ENCODE measurements at regions not wholly inside any gene's neighbourhood (a gene's known extent, or its start where the extent isn't known, plus 50 kb on each side); places are given as distances from the start of the nearest gene placed in this dataset.

DNA sequence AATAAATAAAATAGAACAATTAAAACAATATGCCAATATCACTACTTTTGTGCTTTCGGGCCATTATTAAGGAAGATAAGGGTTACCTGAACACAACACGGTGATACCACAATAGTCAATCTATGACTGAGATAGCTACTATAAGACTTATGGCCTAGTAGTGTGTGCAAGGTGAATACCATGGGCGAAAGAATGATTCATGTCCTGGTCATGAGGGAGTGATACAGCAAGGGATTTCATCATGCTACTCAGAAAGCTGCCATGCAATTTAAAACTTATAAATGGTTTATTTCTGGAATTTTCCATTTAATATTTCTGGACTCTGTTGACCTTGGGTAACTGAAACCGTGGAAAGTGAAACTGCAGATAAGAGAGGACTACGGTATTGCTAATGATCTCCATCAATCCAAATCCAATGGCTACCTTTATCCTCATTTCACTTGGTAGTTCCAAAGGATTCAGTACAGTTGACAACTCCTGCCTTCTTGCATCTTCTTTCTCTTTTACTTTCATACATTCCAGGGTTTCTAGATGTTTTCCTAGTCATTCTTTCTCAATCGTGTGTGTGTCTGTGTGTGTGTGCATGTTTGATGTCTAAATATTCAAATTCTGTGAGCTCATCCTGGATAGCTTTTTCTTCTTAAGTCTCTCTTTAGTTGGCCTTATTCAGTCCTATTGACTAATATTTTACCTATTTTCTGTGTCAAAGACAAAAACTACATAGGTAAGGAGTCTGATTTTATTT lies 100.5 kb upstream of the MAGI2 start:
- no TSS peak for BruUV-seq (replicated peaks)
- no peak overlapping the region for H2AFZ ChIP-seq (ENCODE audit: control insufficient read depth, low read depth, low read length)
- no peaks in the 10 kb centered on the region for H3K36me3 ChIP-seq (ENCODE audit: control insufficient read depth in 2 of 2, insufficient read depth in 2 of 2, low read length in 1 of 2)
- no peak overlapping the region for H3K4me2 ChIP-seq (ENCODE audit: control insufficient read depth, insufficient read depth)
- H3K9ac ChIP-seq (ENCODE audit: control insufficient read depth, insufficient read depth, low read length): no peak overlapping the region
- no peak for FAIRE-seq
- in situ Hi-C loops (cut with MboI): no loop called here
- DNase-seq (ENCODE audit: low read depth, low spot score): no peak
- no peak overlapping the region for H3K4me3 ChIP-seq
- TF ChIP-seq BACH1 (IDR thresholded peaks at IDR 0.05; ENCODE audit: borderline replicate concordance) (no peak), NR2F1 (conservative IDR thresholded peaks at IDR 0.05) (no peak), CBX5 (IDR thresholded peaks at IDR 0.05; ENCODE audit: low read depth) (no peak), ASH2L (IDR thresholded peaks at IDR 0.05; ENCODE audit: borderline replicate concordance, low read depth) (no peak)
- POLR2A ChIA-PET: no interaction called here
- H3K4me1 ChIP-seq (ENCODE audit: control insufficient read depth, insufficient read depth, low read length): no peaks in the 10 kb centered on the region
- H3K27me3 ChIP-seq (replicated peaks in 1 of 2; ENCODE audit: control insufficient read depth in 2 of 2, insufficient read depth in 2 of 2, low read length in 1 of 2): no peaks in the 10 kb centered on the region
- RAD21 ChIA-PET (ENCODE audit: unreplicated experiment): no interaction called here
- CTCF ChIA-PET: no interaction called here
- H3K79me2 ChIP-seq (ENCODE audit: control insufficient read depth, insufficient read depth, low read length): no peaks in the 10 kb centered on the region
- intact Hi-C loops (cut with micrococcal nuclease; ENCODE audit: unreplicated experiment): no loop called here
- SMC1A ChIA-PET (ENCODE audit: uncharacterized antibody, unreplicated experiment): interaction anchor here (0.5 kb wide), 1 partner anchor 429 kb away, joined by 5 read pairs; no protein-coding TSS in a partner anchor
- no peak for ATAC-seq
- H3K27ac ChIP-seq (ENCODE audit: control insufficient read depth, insufficient read depth): no peak overlapping the region
- H3K9me3 ChIP-seq (replicated peaks; ENCODE audit: control insufficient read depth, insufficient read depth, low read length): no peaks in the 10 kb centered on the region
- WGBS (ENCODE audit: insufficient coverage, insufficient replicate concordance, low lambda C conversion rate, missing lambda C conversion rate): 27% methylated on average over 6 of the region's 6 CpGs
- no peaks in the 10 kb centered on the region for H4K20me1 ChIP-seq (ENCODE audit: control insufficient read depth, insufficient read depth)

DNA sequence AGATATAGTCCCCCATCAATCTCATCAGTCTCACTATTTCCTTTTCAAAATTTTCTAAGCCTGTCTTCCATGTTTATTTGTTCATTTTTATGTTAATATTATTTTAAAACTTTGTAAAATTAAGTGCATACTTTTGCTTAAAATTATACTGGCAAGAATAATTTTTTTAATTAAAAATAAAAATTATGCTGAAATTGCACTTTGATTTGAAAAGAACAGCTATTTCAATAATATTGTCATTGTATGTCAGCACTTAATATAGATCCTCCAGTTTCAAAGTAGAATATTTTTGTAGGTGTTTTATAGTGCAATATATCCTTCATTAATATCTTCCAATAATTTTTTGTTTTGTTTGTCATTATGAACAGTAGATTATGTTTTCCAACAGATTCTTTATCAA lies 99.0 kb upstream of the MAGI2 start:
- ChIA-PET RAD21 (ENCODE audit: unreplicated experiment) (no interaction called here), POLR2A (no interaction called here), CTCF (no interaction called here), SMC1A (ENCODE audit: uncharacterized antibody, unreplicated experiment) (no interaction called here)
- no peaks in the 10 kb centered on the region for H3K9me3 ChIP-seq (replicated peaks; ENCODE audit: control insufficient read depth, insufficient read depth, low read length)
- no peaks in the 10 kb centered on the region for H4K20me1 ChIP-seq (ENCODE audit: control insufficient read depth, insufficient read depth)
- H3K36me3 ChIP-seq (ENCODE audit: control insufficient read depth in 2 of 2, insufficient read depth in 2 of 2, low read length in 1 of 2): no peaks in the 10 kb centered on the region
- BruUV-seq (replicated peaks): no TSS peak
- in situ Hi-C loops (cut with MboI) (no loop called here), intact Hi-C loops (cut with micrococcal nuclease; ENCODE audit: unreplicated experiment) (no loop called here)
- FAIRE-seq: no peak
- H3K27me3 ChIP-seq (replicated peaks in 1 of 2; ENCODE audit: control insufficient read depth in 2 of 2, insufficient read depth in 2 of 2, low read length in 1 of 2): no peaks in the 10 kb centered on the region
- no peak overlapping the region for H2AFZ ChIP-seq (ENCODE audit: control insufficient read depth, low read depth, low read length)
- ATAC-seq: no peak
- H3K4me2 ChIP-seq (ENCODE audit: control insufficient read depth, insufficient read depth): no peak overlapping the region
- no peak overlapping the region for H3K27ac ChIP-seq (ENCODE audit: control insufficient read depth, insufficient read depth)
- no peaks in the 10 kb centered on the region for H3K79me2 ChIP-seq (ENCODE audit: control insufficient read depth, insufficient read depth, low read length)
- no peak for DNase-seq (ENCODE audit: low read depth, low spot score)
- H3K4me3 ChIP-seq: no peak overlapping the region
- no peak for TF ChIP-seq KAT2A (conservative IDR thresholded peaks at IDR 0.05; ENCODE audit: control insufficient read depth, low read depth, low read length)
- TF ChIP-seq SMARCA5 (IDR thresholded peaks at IDR 0.05): no peak
- TF ChIP-seq STAT3 (IDR thresholded peaks at IDR 0.05; ENCODE audit: low read depth, low read length): no peak
- TF ChIP-seq SMC3 (IDR thresholded peaks at IDR 0.05; ENCODE audit: borderline replicate concordance, low read length): no peak
- no peak for TF ChIP-seq ZSCAN29 (IDR thresholded peaks at IDR 0.05)
- no peak for TF ChIP-seq RUNX3 (IDR thresholded peaks at IDR 0.05; ENCODE audit: low read length)
- no peak for TF ChIP-seq RB1 (IDR thresholded peaks at IDR 0.05; ENCODE audit: borderline replicate concordance)
- no peak for TF ChIP-seq NFYA (IDR thresholded peaks at IDR 0.05; ENCODE audit: borderline replicate concordance, low read depth, low read length)
- TF ChIP-seq FOS (IDR thresholded peaks at IDR 0.05; ENCODE audit: borderline replicate concordance, extremely low read depth, insufficient read length): no peak
- H3K4me1 ChIP-seq (ENCODE audit: control insufficient read depth, insufficient read depth, low read length): no peaks in the 10 kb centered on the region
- no peak overlapping the region for H3K9ac ChIP-seq (ENCODE audit: control insufficient read depth, insufficient read depth, low read length)
